Memory B cell (primary cell): ENCODE measurements at regions not wholly inside any gene's neighbourhood (a gene's known extent, or its start where the extent isn't known, plus 50 kb on each side); places are given as distances from the start of the nearest gene placed in this dataset.

ENCODE experiments used
- ATAC-seq: fragments of 150-1000 bp; cut with Tn5 transposase; 2 replicates; pipeline ENCODE4 v1.10.0; 2021; ENCODE audit warnings: low read depth, mild to moderate bottlenecking, moderate library complexity
- DNase-seq, 2 donors: peaks; one replicate each; pipeline ENCODE4 v3.0.0; 2022; ENCODE audit warnings: low spot score in 2 of 2
- H3K27ac Mint-ChIP-seq: one replicate; pipeline ENCODE4 v1.8.0; 2022; ENCODE audit warnings: mild to moderate bottlenecking, moderate library complexity, mixed read lengths
- H3K27me3 Mint-ChIP-seq: one replicate; pipeline ENCODE4 v1.8.0; 2022; ENCODE audit warnings: mixed read lengths
- H3K36me3 Mint-ChIP-seq: one replicate; pipeline ENCODE4 v1.8.0; 2022; ENCODE audit warnings: mild to moderate bottlenecking, mixed read lengths
- H3K4me1 Mint-ChIP-seq: one replicate; pipeline ENCODE4 v1.8.0; 2022; ENCODE audit warnings: mixed read lengths
- H3K4me3 Mint-ChIP-seq: one replicate; pipeline ENCODE4 v1.8.0; 2022; ENCODE audit warnings: mild to moderate bottlenecking, moderate library complexity, mixed read lengths
- H3K9me3 Mint-ChIP-seq: one replicate; pipeline ENCODE4 v1.8.0; 2022; ENCODE audit warnings: mixed read lengths

- DNase-seq, result no peak
- Mint-ChIP-seq H3K27me3 (no peaks in the 10 kb centered on the region), H3K36me3 (no peaks in the 10 kb centered on the region), H3K4me3 (no peak overlapping the region), H3K9me3 (no peaks in the 10 kb centered on the region), H3K27ac (no peak overlapping the region), H3K4me1 (no peaks in the 10 kb centered on the region)
- no peak for ATAC-seq
These were observed 473.1 kb downstream of the NXPH1 start for GRCh38 chr7:8906396-8907075.

DNA sequence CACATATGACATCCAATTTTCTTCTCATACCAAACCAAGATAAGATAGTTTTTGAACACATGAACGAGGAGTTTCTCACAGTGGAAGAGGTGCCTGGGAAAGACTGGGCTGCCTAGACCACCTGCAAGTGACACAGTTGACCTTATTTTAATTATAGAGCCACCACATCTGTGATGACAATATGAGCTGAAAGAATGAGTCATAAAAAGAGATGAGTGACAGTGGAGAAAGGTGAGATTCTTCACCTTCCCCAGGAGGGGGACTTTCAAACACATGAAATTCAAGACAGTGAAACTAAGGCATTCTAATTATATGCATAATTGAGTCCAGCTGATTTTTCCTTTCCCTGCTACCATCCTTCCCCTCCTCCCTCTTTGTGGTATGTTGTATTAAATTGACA lies 475.5 kb downstream of the NXPH1 start:
- no peak overlapping the region for H3K27ac Mint-ChIP-seq
- no peak overlapping the region for H3K4me3 Mint-ChIP-seq
- ATAC-seq, result no peak
- DNase-seq, result no peak
- no peaks in the 10 kb centered on the region for H3K36me3 Mint-ChIP-seq
- H3K27me3 Mint-ChIP-seq, result no peaks in the 10 kb centered on the region
- no peaks in the 10 kb centered on the region for H3K9me3 Mint-ChIP-seq
- H3K4me1 Mint-ChIP-seq, result no peaks in the 10 kb centered on the region

DNA sequence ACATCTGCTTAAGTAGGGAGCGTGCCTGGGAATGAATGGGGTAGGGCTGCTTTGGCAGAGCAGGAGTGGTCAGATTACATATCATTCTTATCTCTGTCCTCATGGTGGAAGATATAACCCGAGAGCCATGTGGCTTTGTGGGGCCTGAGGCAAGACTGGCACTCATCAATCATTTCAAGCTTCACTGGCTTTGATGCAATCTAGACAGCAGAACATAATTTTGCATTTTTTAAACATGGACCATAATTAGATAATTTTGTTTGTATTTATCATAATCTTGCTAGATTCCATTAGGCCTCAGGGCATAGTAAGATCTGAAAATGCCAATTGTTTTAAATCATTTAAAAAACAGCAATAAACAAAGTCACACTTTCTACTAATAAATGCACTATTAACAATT lies 480.3 kb downstream of the NXPH1 start:
- Mint-ChIP-seq H3K9me3 (peaks cover 2% of the 10 kb centered on the region), H3K36me3 (no peaks in the 10 kb centered on the region), H3K27ac (no peak overlapping the region), H3K4me1 (no peaks in the 10 kb centered on the region), H3K4me3 (no peak overlapping the region), H3K27me3 (no peaks in the 10 kb centered on the region)
- no peak for ATAC-seq
- DNase-seq, result no peak

- no peaks in the 10 kb centered on the region for H3K36me3 Mint-ChIP-seq
- no peak overlapping the region for H3K27ac Mint-ChIP-seq
- no peak overlapping the region for H3K4me3 Mint-ChIP-seq
- DNase-seq (no peak), ATAC-seq (no peak)
- H3K27me3 Mint-ChIP-seq, result no peaks in the 10 kb centered on the region
- H3K9me3 Mint-ChIP-seq, result peaks cover 2% of the 10 kb centered on the region
- no peaks in the 10 kb centered on the region for H3K4me1 Mint-ChIP-seq
These were observed 488.4 kb downstream of the NXPH1 start for GRCh38 chr7:8921807-8922206.

DNA sequence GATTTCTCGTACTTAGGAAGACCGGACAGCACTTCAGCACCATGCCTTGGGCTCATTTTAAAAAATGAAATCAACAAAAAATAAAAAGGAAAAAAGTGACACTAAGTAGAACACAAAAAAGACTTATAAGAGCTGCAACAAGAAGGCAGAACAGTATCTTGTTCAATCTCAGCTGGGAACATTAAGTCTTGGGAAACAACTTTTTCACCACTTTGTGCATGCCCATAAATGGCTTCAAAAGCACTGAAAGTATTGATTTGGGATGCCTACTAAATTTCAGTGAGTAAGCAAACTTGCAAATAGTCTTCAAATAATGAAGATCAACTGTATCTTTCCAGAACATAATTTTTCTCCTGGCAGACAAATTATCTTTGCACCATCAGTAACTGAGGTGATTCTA lies 489.3 kb downstream of the NXPH1 start:
- Mint-ChIP-seq H3K9me3 (peaks cover 2% of the 10 kb centered on the region), H3K27me3 (no peaks in the 10 kb centered on the region), H3K27ac (no peak overlapping the region), H3K4me3 (no peak overlapping the region), H3K36me3 (no peaks in the 10 kb centered on the region), H3K4me1 (no peaks in the 10 kb centered on the region)
- no peak for DNase-seq
- no peak for ATAC-seq

DNA sequence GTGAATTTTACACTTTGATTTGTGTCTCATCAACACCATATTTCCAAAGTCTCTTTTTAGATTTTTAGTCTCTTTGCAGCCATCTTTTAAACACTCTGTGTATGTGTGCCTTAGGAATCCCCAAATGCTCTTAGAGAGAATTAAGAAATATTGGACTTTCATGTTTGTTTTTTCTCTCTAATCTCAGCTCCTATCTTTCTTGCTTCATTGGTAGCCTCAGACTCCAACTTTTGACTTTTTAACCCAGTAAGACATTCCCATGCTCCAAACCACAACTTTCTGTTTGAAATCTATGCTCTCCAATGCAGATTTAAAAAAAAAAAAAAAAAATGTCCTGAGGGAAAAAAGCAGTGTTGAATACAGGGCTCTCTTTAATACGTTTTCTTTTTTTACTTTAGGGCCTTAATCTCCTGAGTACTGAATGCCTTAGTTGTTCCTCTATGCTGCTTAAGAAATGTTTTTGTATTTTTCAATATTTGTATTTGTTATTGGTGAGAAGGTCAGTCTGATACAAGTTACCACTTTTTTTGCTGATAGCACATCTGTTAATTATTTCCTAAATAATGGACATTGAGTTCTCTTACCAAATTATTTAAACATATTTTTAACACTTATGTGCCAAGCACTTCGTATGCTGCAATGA lies 489.9 kb downstream of the NXPH1 start:
- Mint-ChIP-seq H3K27ac (no peak overlapping the region), H3K4me1 (no peaks in the 10 kb centered on the region), H3K36me3 (no peaks in the 10 kb centered on the region), H3K4me3 (no peak overlapping the region), H3K27me3 (no peaks in the 10 kb centered on the region), H3K9me3 (peaks cover 2% of the 10 kb centered on the region)
- DNase-seq (no peak), ATAC-seq (no peak)

DNA sequence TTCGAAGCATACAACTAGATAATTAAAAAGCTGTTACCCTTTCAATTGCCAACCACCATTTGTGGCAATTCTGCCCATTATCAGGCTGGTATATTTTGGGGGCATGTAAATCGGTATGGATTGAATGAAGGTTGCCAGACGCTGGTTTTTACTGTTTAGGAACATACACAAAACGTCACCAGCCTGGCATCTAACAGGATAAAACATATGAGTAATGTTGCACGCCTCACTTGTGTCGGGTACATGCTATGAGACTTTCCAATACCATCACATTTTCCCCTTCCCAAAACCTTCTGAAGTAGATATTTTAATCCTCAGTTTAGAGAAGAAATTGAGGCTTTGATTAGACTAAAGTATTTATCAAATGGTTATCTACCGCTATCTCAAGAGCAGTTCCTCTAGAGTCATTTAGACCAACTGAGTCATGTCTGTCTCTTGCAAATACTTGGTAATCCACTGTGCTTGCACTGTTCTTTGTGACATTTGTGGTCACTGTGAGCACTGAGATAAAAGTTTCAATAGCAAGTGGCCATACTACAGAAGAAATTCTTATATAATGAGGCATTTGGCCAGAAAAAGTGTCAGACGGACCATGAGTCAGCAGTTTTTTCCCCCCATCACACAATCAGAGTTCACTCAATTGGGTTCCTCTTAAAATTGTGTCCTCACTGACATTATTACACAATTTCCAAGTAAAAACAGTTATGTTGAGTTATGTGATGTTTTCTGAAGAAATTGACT lies 498.7 kb downstream of the NXPH1 start:
- no peak for ATAC-seq
- H3K36me3 Mint-ChIP-seq, result no peaks in the 10 kb centered on the region
- peaks cover 2% of the 10 kb centered on the region for H3K9me3 Mint-ChIP-seq
- H3K4me3 Mint-ChIP-seq, result no peak overlapping the region
- DNase-seq, result no peak
- no peak overlapping the region for H3K27ac Mint-ChIP-seq
- H3K4me1 Mint-ChIP-seq, result no peaks in the 10 kb centered on the region
- no peaks in the 10 kb centered on the region for H3K27me3 Mint-ChIP-seq

DNA sequence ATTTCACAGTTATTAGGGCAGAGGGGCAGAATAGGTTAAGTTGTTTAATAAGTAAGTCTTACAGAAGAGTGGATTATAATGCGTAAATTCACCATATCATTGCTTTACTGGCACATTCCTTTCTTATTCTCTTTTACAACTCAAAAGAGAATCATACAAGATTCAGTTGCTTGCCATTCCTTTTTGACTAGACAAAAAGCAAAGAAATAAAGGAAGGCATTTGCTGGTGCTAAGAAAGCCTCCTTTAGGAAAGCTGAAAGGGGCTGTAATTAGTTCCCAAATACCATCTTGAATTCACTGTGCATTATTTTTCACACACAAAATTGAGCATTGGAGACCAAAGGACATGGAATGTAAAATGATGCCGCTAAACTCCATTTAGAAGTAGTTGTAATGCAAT lies 499.3 kb downstream of the NXPH1 start:
- no peak overlapping the region for H3K27ac Mint-ChIP-seq
- H3K9me3 Mint-ChIP-seq, result peaks cover 3% of the 10 kb centered on the region
- H3K36me3 Mint-ChIP-seq, result no peaks in the 10 kb centered on the region
- no peaks in the 10 kb centered on the region for H3K4me1 Mint-ChIP-seq
- DNase-seq (no peak), ATAC-seq (no peak)
- no peaks in the 10 kb centered on the region for H3K27me3 Mint-ChIP-seq
- no peak overlapping the region for H3K4me3 Mint-ChIP-seq

- Mint-ChIP-seq H3K4me1 (no peaks in the 10 kb centered on the region), H3K27me3 (no peaks in the 10 kb centered on the region), H3K36me3 (no peaks in the 10 kb centered on the region), H3K9me3 (peaks cover 1% of the 10 kb centered on the region), H3K4me3 (no peak overlapping the region), H3K27ac (no peak overlapping the region)
- DNase-seq, result no peak
- no peak for ATAC-seq
These were observed 503.8 kb downstream of the NXPH1 start for GRCh38 chr7:8937204-8937603.

- H3K9me3 Mint-ChIP-seq, result peaks cover 4% of the 10 kb centered on the region
- H3K36me3 Mint-ChIP-seq, result no peaks in the 10 kb centered on the region
- DNase-seq, result no peak
- H3K4me1 Mint-ChIP-seq, result no peaks in the 10 kb centered on the region
- no peak overlapping the region for H3K4me3 Mint-ChIP-seq
- no peak for ATAC-seq
- no peak overlapping the region for H3K27ac Mint-ChIP-seq
- no peaks in the 10 kb centered on the region for H3K27me3 Mint-ChIP-seq
These were observed 504.8 kb downstream of the NXPH1 start for GRCh38 chr7:8938044-8938805.

DNA sequence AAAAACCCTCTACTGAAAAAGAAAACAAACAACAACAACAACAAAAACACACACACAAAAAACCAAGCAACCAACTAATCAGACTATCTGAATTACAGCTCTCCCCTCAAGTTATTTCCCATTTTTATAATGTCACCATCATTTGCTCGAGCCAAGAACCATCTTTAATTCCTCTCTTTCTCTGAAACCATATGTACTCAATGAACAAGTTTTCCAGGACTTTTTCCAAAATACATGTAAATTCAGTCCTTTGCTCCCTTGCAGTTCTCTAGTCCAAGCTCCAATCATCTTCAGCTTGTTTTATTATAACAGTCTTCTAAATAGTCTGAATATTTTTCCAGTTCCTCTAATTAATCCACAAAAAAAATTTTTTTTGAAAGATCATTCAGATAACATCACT lies 506.0 kb downstream of the NXPH1 start:
- DNase-seq (no peak), ATAC-seq (no peak)
- H3K4me1 Mint-ChIP-seq, result no peaks in the 10 kb centered on the region
- H3K4me3 Mint-ChIP-seq, result no peak overlapping the region
- H3K27ac Mint-ChIP-seq, result no peak overlapping the region
- no peaks in the 10 kb centered on the region for H3K36me3 Mint-ChIP-seq
- H3K9me3 Mint-ChIP-seq, result peaks cover 4% of the 10 kb centered on the region
- H3K27me3 Mint-ChIP-seq, result no peaks in the 10 kb centered on the region

- no peaks in the 10 kb centered on the region for H3K4me1 Mint-ChIP-seq
- peaks cover 4% of the 10 kb centered on the region for H3K9me3 Mint-ChIP-seq
- no peak overlapping the region for H3K4me3 Mint-ChIP-seq
- ATAC-seq, result no peak
- DNase-seq, result no peak
- H3K27me3 Mint-ChIP-seq, result no peaks in the 10 kb centered on the region
- H3K36me3 Mint-ChIP-seq, result no peaks in the 10 kb centered on the region
- H3K27ac Mint-ChIP-seq, result no peak overlapping the region
These were observed 530.3 kb downstream of the NXPH1 start for GRCh38 chr7:8963722-8964121.

DNA sequence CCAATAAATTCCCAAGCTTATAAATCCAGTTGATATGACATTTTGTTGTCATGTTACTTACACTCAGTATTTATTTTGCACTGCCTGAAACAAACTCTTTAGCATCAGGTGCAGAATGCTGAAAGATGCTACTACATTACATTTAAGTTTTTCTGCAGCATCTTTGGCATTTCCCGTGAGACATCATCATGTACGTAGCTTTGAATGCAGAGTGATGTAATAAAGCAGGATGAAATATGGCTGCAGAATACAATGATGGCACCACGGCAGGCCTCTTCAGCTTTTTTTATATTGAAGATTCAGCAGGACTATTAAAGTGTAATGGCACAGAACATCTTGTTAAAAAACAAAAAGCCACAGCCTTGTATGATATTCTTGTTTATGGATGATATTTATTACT lies 531.8 kb downstream of the NXPH1 start:
- peaks cover 5% of the 10 kb centered on the region for H3K9me3 Mint-ChIP-seq
- no peak overlapping the region for H3K27ac Mint-ChIP-seq
- H3K4me1 Mint-ChIP-seq, result no peaks in the 10 kb centered on the region
- DNase-seq (no peak), ATAC-seq (no peak)
- no peak overlapping the region for H3K4me3 Mint-ChIP-seq
- no peaks in the 10 kb centered on the region for H3K36me3 Mint-ChIP-seq
- H3K27me3 Mint-ChIP-seq, result no peaks in the 10 kb centered on the region

- DNase-seq (no peak), ATAC-seq (no peak)
- H3K27me3 Mint-ChIP-seq, result no peaks in the 10 kb centered on the region
- H3K27ac Mint-ChIP-seq, result no peak overlapping the region
- no peak overlapping the region for H3K4me3 Mint-ChIP-seq
- H3K9me3 Mint-ChIP-seq, result peaks cover 2% of the 10 kb centered on the region
- H3K4me1 Mint-ChIP-seq, result no peaks in the 10 kb centered on the region
- H3K36me3 Mint-ChIP-seq, result no peaks in the 10 kb centered on the region
These were observed 540.2 kb downstream of the NXPH1 start for GRCh38 chr7:8973601-8974000.
